Endothelial cell of umbilical vein (primary cell): ENCODE measurements at regions not wholly inside any gene's neighbourhood (a gene's known extent, or its start where the extent isn't known, plus 50 kb on each side); places are given as distances from the start of the nearest gene placed in this dataset.

Experiments
- BruUV-seq: library from RNA; stranded (reverse); fragments of 400-500 nt; replicated peaks from 2 replicates; lab custom pipeline; 2021; lab: Mats Ljungman, UMichigan
- CTCF ChIA-PET: fragments of 300-600, 350-600 bp; sonication (Branson Sonifier 250); formaldehyde crosslinking; loops from one replicate; lab custom pipeline; 2021; ENCODE audit warnings: antibody characterized with exemption, inconsistent platforms; lab: Charles Lee
- POLR2A ChIA-PET: fragments of 300-600, 350-600 bp; sonication (Branson Sonifier 250); formaldehyde crosslinking; loops from one replicate; lab custom pipeline; 2021; ENCODE audit warnings: antibody characterized with exemption, inconsistent platforms; lab: Charles Lee
- DNase-seq: peaks from one replicate; pipeline ENCODE4 v3.0.0-alpha.2; 2011; ENCODE audit warnings: low read depth, low spot score
- FAIRE-seq: peaks from 2 replicates; lab custom pipeline; 2011; peaks lifted over from hg19 to GRCh38; lab: Jason Lieb, UNC
- H2AFZ ChIP-seq: 2 replicates; pipeline ENCODE4 v1.6.0; 2012; ENCODE audit warnings: low read depth, low read length, control low read depth, inconsistent platforms
- H3K27ac ChIP-seq: 2 replicates; pipeline ENCODE4 v1.5.1; 2011; ENCODE audit warnings: low read depth, mild to moderate bottlenecking, control low read depth, low read length, moderate library complexity; ENCODE audit not compliant: insufficient read depth
- H3K27me3 ChIP-seq, 2 experiments: 2 replicates each; pipeline versions ENCODE4 v1.6.0 to v1.6.1; 2011; ENCODE audit warnings: low read length in 2 of 2, mixed read lengths in 1 of 2; ENCODE audit not compliant: control insufficient read depth in 2 of 2, insufficient read depth in 2 of 2
- H3K36me3 ChIP-seq, 2 experiments: 2 replicates in 1 of 2; 3 replicates in 1 of 2; pipeline ENCODE4 v1.5.1; 2011; ENCODE audit warnings: low read length in 2 of 2, mild to moderate bottlenecking in 1 of 2, moderate library complexity in 1 of 2; ENCODE audit not compliant: control insufficient read depth in 2 of 2, insufficient read depth in 2 of 2; ENCODE audit errors: extremely low read depth in 1 of 2
- H3K4me1 ChIP-seq: 3 replicates; pipeline ENCODE4 v1.5.1; 2011; ENCODE audit warnings: mild to moderate bottlenecking, low read length; ENCODE audit not compliant: control insufficient read depth, insufficient read depth; ENCODE audit errors: extremely low read depth
- H3K4me2 ChIP-seq: 2 replicates; pipeline ENCODE4 v1.6.1; 2011; ENCODE audit warnings: low read length, control low read depth, mixed read lengths; ENCODE audit not compliant: insufficient read depth
- H3K4me3 ChIP-seq, 3 experiments: fragments of 200-600 bp in 1 of 3; sonication (generic), shearing (Covaris generic) in 1 of 3; replicated peaks in 1 of 3; 2 replicates each; pipeline ENCODE4 v1.5.1; 2011 to 2016; ENCODE audit warnings: control low read depth in 3 of 3, low read length in 3 of 3, mild to moderate bottlenecking in 2 of 3, inconsistent platforms in 1 of 3, low read depth in 1 of 3, moderate library complexity in 1 of 3; ENCODE audit not compliant: insufficient read depth in 1 of 3
- H3K79me2 ChIP-seq: 2 replicates; pipeline ENCODE4 v1.6.0; 2012; ENCODE audit warnings: low read length, inconsistent platforms; ENCODE audit not compliant: control insufficient read depth, insufficient read depth
- H3K9ac ChIP-seq: replicated peaks from 2 replicates; pipeline ENCODE3; 2011; ENCODE audit warnings: low read length, control low read depth; ENCODE audit not compliant: insufficient read depth; ENCODE audit errors: extremely low read depth
- H3K9me1 ChIP-seq: replicated peaks from 3 replicates; pipeline ENCODE4 v1.6.0; 2011; ENCODE audit warnings: mild to moderate bottlenecking, low read length; ENCODE audit not compliant: control insufficient read depth, insufficient read depth; ENCODE audit errors: extremely low read depth
- H3K9me3 ChIP-seq: replicated peaks from 2 replicates; pipeline ENCODE4 v1.5.1; 2012; ENCODE audit warnings: low read length, inconsistent platforms; ENCODE audit not compliant: control insufficient read depth, insufficient read depth
- H4K20me1 ChIP-seq: replicated peaks from 2 replicates; pipeline ENCODE3; 2011; ENCODE audit warnings: mild to moderate bottlenecking, low read length; ENCODE audit not compliant: control insufficient read depth, insufficient read depth; ENCODE audit errors: extremely low read depth
- CTCF ChIP-seq, 2 donors: IDR thresholded peaks; 1 replicate in 1 of 2; 2 replicates in 1 of 2; pipeline ENCODE4 v1.5.1; 2011; ENCODE audit warnings: low read length in 2 of 2, mild to moderate bottlenecking in 2 of 2, moderate library complexity in 2 of 2, control low read depth in 1 of 2, inconsistent platforms in 1 of 2, low read depth in 1 of 2; ENCODE audit not compliant: insufficient read depth in 1 of 2; ENCODE audit errors: extremely low read depth in 1 of 2
- EZH2 ChIP-seq: IDR thresholded peaks from 2 replicates; pipeline ENCODE4 v1.6.1; 2012; ENCODE audit warnings: borderline replicate concordance, low read depth, mild to moderate bottlenecking, moderate library complexity, low read length, inconsistent platforms; ENCODE audit not compliant: severe bottlenecking
- FOS ChIP-seq: IDR thresholded peaks from 2 replicates; pipeline ENCODE4 v1.6.1; 2011; ENCODE audit warnings: mild to moderate bottlenecking, low read length, moderate library complexity, borderline replicate concordance; ENCODE audit not compliant: insufficient read depth
- GATA2 ChIP-seq: IDR thresholded peaks from 2 replicates; pipeline ENCODE4 v1.7.0; 2011; ENCODE audit warnings: low read depth, mild to moderate bottlenecking, moderate library complexity, mixed read lengths, low read length; ENCODE audit not compliant: insufficient read length, insufficient read depth
- JUN ChIP-seq: IDR thresholded peaks from 2 replicates; pipeline ENCODE4 v1.6.1; 2011; ENCODE audit warnings: borderline replicate concordance, low read depth; ENCODE audit not compliant: insufficient read length, insufficient read depth
- MAX ChIP-seq: IDR thresholded peaks from 2 replicates; pipeline ENCODE4 v1.6.1; 2011; ENCODE audit not compliant: insufficient read depth, insufficient read length
- MYC ChIP-seq: IDR thresholded peaks from one replicate; pipeline ENCODE4 v1.6.1; 2011; ENCODE audit warnings: mild to moderate bottlenecking, low read depth, low read length
- POLR2A ChIP-seq: IDR thresholded peaks from 2 replicates; pipeline ENCODE4 v1.6.1; 2012; ENCODE audit warnings: low read depth, mild to moderate bottlenecking, control low read depth, low read length
- POLR2AphosphoS5 ChIP-seq: IDR thresholded peaks from 2 replicates; pipeline ENCODE4 v1.6.1; 2012; ENCODE audit warnings: low read depth, mild to moderate bottlenecking, control low read depth, low read length, moderate library complexity; ENCODE audit not compliant: insufficient read depth
- dilution Hi-C: fragments of 300-500 bp; cut with MboI; formaldehyde crosslinking; loops from one replicate; pipeline ENCODE4 v1.15.0; 2019; ENCODE audit warnings: low sequenced_read_pairs; ENCODE audit not compliant: extremely low pct_ligation_motif_present
- intact Hi-C: fragments of 100-400 bp; cut with micrococcal nuclease; formaldehyde crosslinking; loops from one replicate; pipeline ENCODE4 v1.10.0; 2022

GRCh38 chr15:69609176-69609575 is 156.6 kb downstream of the RPLP1 start:
- ChIA-PET POLR2A (no interaction called here), CTCF (no interaction called here)
- Histone ChIP-seq H3K4me3 (no peak overlapping the region), H3K4me1 (no peaks in the 10 kb centered on the region), H3K27ac (no peak overlapping the region), H3K4me2 (no peak overlapping the region), H3K27me3 (no peaks in the 10 kb centered on the region), H3K9me3 (no peaks in the 10 kb centered on the region), H3K79me2 (no peaks in the 10 kb centered on the region), H2AFZ (no peak overlapping the region), H3K9ac (no peak overlapping the region), H3K9me1 (no peaks in the 10 kb centered on the region), H4K20me1 (no peaks in the 10 kb centered on the region), H3K36me3 (no peaks in the 10 kb centered on the region)
- intact Hi-C loops (no loop called here), dilution Hi-C loops (no loop called here)
- FAIRE-seq (no peak), DNase-seq (no peak)
- no TSS peak for BruUV-seq
- TF ChIP-seq GATA2 (no peak), POLR2AphosphoS5 (no peak), EZH2 (no peak), FOS (no peak), MYC (no peak), MAX (no peak), JUN (no peak), CTCF (IDR thresholded peaks at IDR 0.05; ENCODE audit: extremely low read depth in 1 of 2, insufficient read depth in 1 of 2, low read depth in 1 of 2, low read length in 2 of 2) (no peak), POLR2A (no peak)
